ENCODE measurements at regions not wholly inside any gene's neighbourhood (a gene's known extent, or its start where the extent isn't known, plus 50 kb on each side); places are given as distances from the start of the nearest gene placed in this dataset.
"Not testable (repeated sequence)": the region's sequence is repeated elsewhere in the genome, so short reads cannot be mapped to it uniquely, and the experiment has no call there.

GRCh38 chr4:66000510-66001117 is 330.3 kb upstream of the EPHA5 start:
- no peak overlapping the region for H3K27ac ChIP-seq
- 0 to 11% methylated on average over 1 of the region's 1 CpG for WGBS, 2 donors (ENCODE audit: low coverage in 1 of 2)
- ATAC-seq: no peak
- H3K36me3 ChIP-seq: no peaks in the 10 kb centered on the region
- H3K4me1 ChIP-seq: no peaks in the 10 kb centered on the region
- no peaks in the 10 kb centered on the region for H3K27me3 ChIP-seq
- TF ChIP-seq, protein P1, sequence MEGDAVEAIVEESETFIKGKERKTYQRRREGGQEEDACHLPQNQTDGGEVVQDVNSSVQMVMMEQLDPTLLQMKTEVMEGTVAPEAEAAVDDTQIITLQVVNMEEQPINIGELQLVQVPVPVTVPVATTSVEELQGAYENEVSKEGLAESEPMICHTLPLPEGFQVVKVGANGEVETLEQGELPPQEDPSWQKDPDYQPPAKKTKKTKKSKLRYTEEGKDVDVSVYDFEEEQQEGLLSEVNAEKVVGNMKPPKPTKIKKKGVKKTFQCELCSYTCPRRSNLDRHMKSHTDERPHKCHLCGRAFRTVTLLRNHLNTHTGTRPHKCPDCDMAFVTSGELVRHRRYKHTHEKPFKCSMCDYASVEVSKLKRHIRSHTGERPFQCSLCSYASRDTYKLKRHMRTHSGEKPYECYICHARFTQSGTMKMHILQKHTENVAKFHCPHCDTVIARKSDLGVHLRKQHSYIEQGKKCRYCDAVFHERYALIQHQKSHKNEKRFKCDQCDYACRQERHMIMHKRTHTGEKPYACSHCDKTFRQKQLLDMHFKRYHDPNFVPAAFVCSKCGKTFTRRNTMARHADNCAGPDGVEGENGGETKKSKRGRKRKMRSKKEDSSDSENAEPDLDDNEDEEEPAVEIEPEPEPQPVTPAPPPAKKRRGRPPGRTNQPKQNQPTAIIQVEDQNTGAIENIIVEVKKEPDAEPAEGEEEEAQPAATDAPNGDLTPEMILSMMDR (IDR thresholded peaks at IDR 0.05): no peak
- TF ChIP-seq EP300 (IDR thresholded peaks at IDR 0.05): no peak
- TF ChIP-seq POLR2AphosphoS5 (IDR thresholded peaks at IDR 0.05): no peak
- no peak for TF ChIP-seq POLR2A (IDR thresholded peaks at IDR 0.05)
- no peaks in the 10 kb centered on the region for H3K9me3 ChIP-seq
- H3K4me3 ChIP-seq: no peak overlapping the region

- no peaks in the 10 kb centered on the region for H3K36me3 ChIP-seq
- no peak overlapping the region for H3K4me3 ChIP-seq
- no peaks in the 10 kb centered on the region for H3K27me3 ChIP-seq
- H3K9me3 ChIP-seq: no peaks in the 10 kb centered on the region
- no peaks in the 10 kb centered on the region for H3K4me1 ChIP-seq
- WGBS, 2 donors (ENCODE audit: low coverage in 1 of 2): 44 to 88% methylated on average over 1 of the region's 1 CpG
- ATAC-seq: no peak
- TF ChIP-seq EP300 (IDR thresholded peaks at IDR 0.05) (no peak), POLR2A (IDR thresholded peaks at IDR 0.05) (no peak)
- no peak overlapping the region for H3K27ac ChIP-seq
These were observed 329.2 kb upstream of the EPHA5 start for GRCh38 chr4:65999518-65999871.

DNA sequence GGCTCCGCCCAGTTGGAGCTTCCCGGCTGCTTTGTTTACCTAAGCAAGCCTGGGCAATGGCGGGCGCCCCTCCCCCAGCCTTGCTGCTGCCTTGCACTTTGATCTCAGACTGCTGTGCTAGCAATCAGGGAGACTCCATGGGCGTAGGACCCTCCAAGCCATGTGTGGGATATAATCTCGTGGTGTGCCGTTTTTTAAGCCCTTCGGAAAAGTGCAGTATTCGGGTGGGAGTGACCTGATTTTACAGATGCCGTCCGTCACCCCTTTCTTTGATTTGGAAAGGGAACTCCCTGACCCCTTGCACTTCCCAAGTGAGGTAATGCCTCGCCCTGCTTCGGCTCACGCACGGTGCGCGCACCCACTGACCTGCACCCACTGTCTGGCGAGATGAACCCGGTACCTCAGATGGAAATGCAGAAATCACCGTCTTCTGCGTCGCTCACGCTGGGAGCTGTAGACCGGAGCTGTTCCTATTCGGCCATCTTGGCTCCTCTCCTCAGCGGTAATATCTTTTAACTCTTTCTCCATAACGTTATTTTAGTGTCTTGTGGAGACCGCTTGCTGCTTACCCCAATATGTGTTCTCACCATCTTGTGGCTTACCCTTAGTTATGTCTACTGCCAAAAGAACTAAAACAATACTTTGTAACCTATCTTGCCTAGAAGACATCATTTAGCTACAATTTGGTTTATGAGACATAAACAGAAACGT is 328.7 kb upstream of the EPHA5 start:
- H3K27ac ChIP-seq, H3K9me3 ChIP-seq, H3K27me3 ChIP-seq, H3K36me3 ChIP-seq, H3K4me3 ChIP-seq, ATAC-seq, H3K4me1 ChIP-seq: not testable (repeated sequence)
- WGBS, 2 donors (ENCODE audit: low coverage in 1 of 2): 88 to 97% methylated on average over 7 to 20 of the region's 29 CpGs

DNA sequence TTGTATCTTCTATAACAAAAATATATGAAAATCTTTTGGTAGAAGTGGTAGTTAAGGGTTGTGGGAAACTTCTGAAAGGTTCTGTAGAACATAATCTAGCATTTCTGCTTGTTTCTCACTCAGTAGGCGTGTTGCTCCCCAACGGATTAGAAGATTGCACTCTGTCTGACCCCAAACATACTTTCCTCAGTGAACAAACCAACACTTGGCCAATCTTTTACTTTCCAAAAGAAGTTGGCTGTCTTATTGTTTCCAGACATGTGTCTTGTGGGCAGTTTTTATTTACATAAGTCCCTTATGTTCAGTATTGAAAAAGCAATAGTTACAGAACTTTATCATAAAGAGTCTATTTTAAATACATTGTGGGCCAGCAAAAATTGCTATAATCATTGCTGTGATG is 312.8 kb upstream of the EPHA5 start:
- Histone ChIP-seq H3K27ac (no peak overlapping the region), H3K9me3 (no peaks in the 10 kb centered on the region), H3K27me3 (no peaks in the 10 kb centered on the region), H3K36me3 (no peaks in the 10 kb centered on the region), H3K4me3 (no peak overlapping the region), H3K4me1 (no peaks in the 10 kb centered on the region)
- WGBS, 2 donors (ENCODE audit: low coverage in 1 of 2): 59 to 60% methylated on average over 2 of the region's 2 CpGs
- ATAC-seq: no peak
- TF ChIP-seq POLR2AphosphoS5 (IDR thresholded peaks at IDR 0.05): no peak
- no peak for TF ChIP-seq EP300 (IDR thresholded peaks at IDR 0.05)
- TF ChIP-seq, protein P1 (IDR thresholded peaks at IDR 0.05): no peak
- no peak for TF ChIP-seq POLR2A (IDR thresholded peaks at IDR 0.05)

DNA sequence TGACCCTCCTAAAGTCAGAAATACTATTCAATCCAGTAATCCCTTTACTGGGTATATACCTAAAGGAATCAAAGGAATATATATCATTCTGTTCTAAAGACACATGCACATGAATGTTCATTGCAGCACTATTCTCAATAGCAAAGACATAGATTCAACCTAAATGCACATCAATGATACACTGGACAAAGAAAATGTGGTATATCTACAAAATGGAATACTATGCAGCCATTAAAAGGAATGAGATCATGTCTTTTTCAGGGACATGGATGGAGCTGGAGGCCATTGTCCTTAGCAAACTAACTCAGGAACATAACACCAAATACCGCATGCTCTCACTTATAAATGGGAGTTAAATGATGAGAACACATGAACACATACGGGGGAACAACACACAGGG is 306.0 kb upstream of the EPHA5 start:
- H3K4me3 ChIP-seq: no peak overlapping the region
- no peak for ATAC-seq
- TF ChIP-seq POLR2AphosphoS5 (IDR thresholded peaks at IDR 0.05): no peak
- TF ChIP-seq, protein P1 (IDR thresholded peaks at IDR 0.05): no peak
- TF ChIP-seq POLR2A (IDR thresholded peaks at IDR 0.05): no peak
- no peak for TF ChIP-seq EP300 (IDR thresholded peaks at IDR 0.05)
- H3K27ac ChIP-seq: no peak overlapping the region
- no peaks in the 10 kb centered on the region for H3K4me1 ChIP-seq
- H3K36me3 ChIP-seq: no peaks in the 10 kb centered on the region
- peaks cover 0 to 14% (median 0%) of the 10 kb centered on the region in 3 donors for H3K9me3 ChIP-seq
- H3K27me3 ChIP-seq: no peaks in the 10 kb centered on the region
- 76 to 100% methylated on average over 2 of the region's 2 CpGs for WGBS, 2 donors (ENCODE audit: low coverage in 1 of 2)

DNA sequence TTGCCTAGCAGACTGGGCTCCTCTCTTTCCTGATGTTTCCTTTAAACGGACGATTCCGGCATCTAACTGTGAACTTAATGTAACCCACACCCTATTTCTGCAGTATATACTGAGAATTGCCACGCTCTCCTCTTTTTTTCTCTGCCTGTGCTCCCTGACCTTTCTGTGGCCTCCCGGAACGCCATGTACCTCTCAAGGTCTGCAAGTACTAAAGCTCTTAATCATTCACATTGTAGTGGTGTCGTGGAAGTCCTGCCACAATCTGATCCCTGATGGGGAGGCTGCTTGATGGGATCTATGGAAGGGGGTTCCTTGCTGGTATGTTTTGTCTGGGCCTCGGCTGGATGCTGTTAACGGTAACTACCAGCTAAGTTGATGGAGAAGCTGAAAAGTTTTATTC is 302.9 kb upstream of the EPHA5 start:
- Histone ChIP-seq H3K4me1 (no peaks in the 10 kb centered on the region), H3K27ac (no peak overlapping the region), H3K9me3 (peaks cover 0 to 14% (median 0%) of the 10 kb centered on the region in 3 donors), H3K27me3 (no peaks in the 10 kb centered on the region), H3K36me3 (no peaks in the 10 kb centered on the region), H3K4me3 (no peak overlapping the region)
- 42 to 64% methylated on average over 8 to 9 of the region's 9 CpGs for WGBS, 2 donors (ENCODE audit: low coverage in 1 of 2)
- no peak for ATAC-seq
- TF ChIP-seq POLR2A (IDR thresholded peaks at IDR 0.05) (no peak), POLR2AphosphoS5 (IDR thresholded peaks at IDR 0.05) (no peak), EP300 (IDR thresholded peaks at IDR 0.05) (no peak)
- TF ChIP-seq, protein P1 (IDR thresholded peaks at IDR 0.05): no peak
